OCI-M1 (cell line): ENCODE measurements at regions not wholly inside any gene's neighbourhood (a gene's known extent, or its start where the extent isn't known, plus 50 kb on each side); places are given as distances from the start of the nearest gene placed in this dataset.
"Not testable (repeated sequence)": the region's sequence is repeated elsewhere in the genome, so short reads cannot be mapped to it uniquely, and the experiment has no call there.

Source experiments
- DNase-seq: peaks from one replicate; lab custom pipeline; 2025; lab: John Stamatoyannopoulos, UW

- DNase-seq = not testable (repeated sequence)
Observed at GRCh38 chr1:86633306-86633838, 71.0 kb upstream of the SH3GLB1 start.

- no peak for DNase-seq
Observed at GRCh38 chr1:86633921-86634320, 70.5 kb upstream of the SH3GLB1 start.

- DNase-seq = no peak
Observed at GRCh38 chr1:86636898-86637297, 67.5 kb upstream of the SH3GLB1 start.

GRCh38 chr1:86640161-86640670 lies 64.2 kb upstream of the SH3GLB1 start:
- DNase-seq = no peak

GRCh38 chr1:86641318-86641717 lies 63.1 kb upstream of the SH3GLB1 start:
- no peak for DNase-seq

GRCh38 chr1:86644655-86645054 lies 59.7 kb upstream of the SH3GLB1 start:
- DNase-seq = not testable (repeated sequence)

- no peak for DNase-seq
Observed at GRCh38 chr1:86645851-86646250, 58.5 kb upstream of the SH3GLB1 start.

GRCh38 chr1:86646256-86646655 lies 58.1 kb upstream of the SH3GLB1 start:
- no peak for DNase-seq

GRCh38 chr1:86648255-86648654 lies 56.1 kb upstream of the SH3GLB1 start:
- peak; percentile 36 for DNase-seq

GRCh38 chr1:86649618-86650017 lies 54.8 kb upstream of the SH3GLB1 start:
- no peak for DNase-seq

GRCh38 chr1:86650065-86650464 lies 54.3 kb upstream of the SH3GLB1 start:
- no peak for DNase-seq
